ENCODE measurements at regions not wholly inside any gene's neighbourhood (a gene's known extent, or its start where the extent isn't known, plus 50 kb on each side); places are given as distances from the start of the nearest gene placed in this dataset.
"Not testable (repeated sequence)": the region's sequence is repeated elsewhere in the genome, so short reads cannot be mapped to it uniquely, and the experiment has no call there.

DNA sequence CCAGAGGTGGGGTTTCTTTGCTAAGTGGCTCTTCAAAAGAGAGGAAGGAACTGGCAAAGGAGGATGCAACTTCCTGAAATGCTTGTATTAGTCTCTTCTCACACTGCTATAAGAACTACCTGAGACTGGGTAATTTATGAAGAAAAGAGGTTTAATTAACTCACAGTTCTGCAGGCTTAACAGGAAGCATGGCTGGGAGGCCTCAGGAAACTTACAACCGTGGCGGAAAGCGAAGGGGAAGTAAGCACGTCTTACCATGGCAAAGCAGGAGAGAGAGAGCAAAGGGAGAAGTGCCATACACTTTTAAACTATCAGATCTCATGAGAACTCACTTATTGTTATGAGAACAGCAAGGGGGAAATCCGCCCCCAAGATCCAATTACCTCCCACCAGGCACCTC, 505.7 kb downstream of the ZNF674 start:
- no peak for DNase-seq (ENCODE audit: low read depth, low spot score)
- Histone ChIP-seq H3K9me3 (ENCODE audit: control insufficient read depth, insufficient read depth, low read length) (no peaks in the 10 kb centered on the region), H3K36me3 (ENCODE audit: control insufficient read depth, insufficient read depth, low read length) (no peaks in the 10 kb centered on the region), H3K27ac (ENCODE audit: low read length) (no peak overlapping the region), H3K27me3 (ENCODE audit: control insufficient read depth, insufficient read depth, low read length) (no peaks in the 10 kb centered on the region), H3K4me1 (ENCODE audit: control insufficient read depth, insufficient read depth, low read length) (no peaks in the 10 kb centered on the region), H3K4me3 (ENCODE audit: low read length) (no peak overlapping the region)
- WGBS (ENCODE audit: insufficient coverage, insufficient read length): no CpG with 5 or more reads among the region's 5 CpGs

DNA sequence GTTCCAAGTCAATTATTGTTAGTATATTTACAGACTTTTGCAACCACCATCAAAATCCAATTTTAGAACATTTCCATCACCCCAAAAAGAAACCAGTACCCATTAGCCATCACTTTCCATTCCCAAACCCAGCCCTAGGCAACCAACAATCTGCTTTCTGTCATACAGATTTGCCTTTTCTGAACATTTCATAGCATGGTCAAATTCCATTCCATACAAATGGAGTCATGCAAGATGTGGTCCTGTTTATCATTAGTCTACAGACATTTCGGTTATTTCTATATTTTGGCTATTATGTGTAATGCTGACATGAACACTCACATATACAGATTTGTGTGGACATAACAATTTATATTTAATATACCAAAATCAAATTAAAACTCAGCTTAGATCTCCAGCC, 508.7 kb downstream of the ZNF674 start:
- no peaks in the 10 kb centered on the region for H3K36me3 ChIP-seq (ENCODE audit: control insufficient read depth, insufficient read depth, low read length)
- WGBS (ENCODE audit: insufficient coverage, insufficient read length): no CpG with 5 or more reads among the region's 1 CpG
- no peak overlapping the region for H3K27ac ChIP-seq (ENCODE audit: low read length)
- no peak overlapping the region for H3K4me3 ChIP-seq (ENCODE audit: low read length)
- no peaks in the 10 kb centered on the region for H3K4me1 ChIP-seq (ENCODE audit: control insufficient read depth, insufficient read depth, low read length)
- H3K9me3 ChIP-seq (ENCODE audit: control insufficient read depth, insufficient read depth, low read length): no peaks in the 10 kb centered on the region
- DNase-seq (ENCODE audit: low read depth, low spot score): no peak
- H3K27me3 ChIP-seq (ENCODE audit: control insufficient read depth, insufficient read depth, low read length): no peaks in the 10 kb centered on the region

DNA sequence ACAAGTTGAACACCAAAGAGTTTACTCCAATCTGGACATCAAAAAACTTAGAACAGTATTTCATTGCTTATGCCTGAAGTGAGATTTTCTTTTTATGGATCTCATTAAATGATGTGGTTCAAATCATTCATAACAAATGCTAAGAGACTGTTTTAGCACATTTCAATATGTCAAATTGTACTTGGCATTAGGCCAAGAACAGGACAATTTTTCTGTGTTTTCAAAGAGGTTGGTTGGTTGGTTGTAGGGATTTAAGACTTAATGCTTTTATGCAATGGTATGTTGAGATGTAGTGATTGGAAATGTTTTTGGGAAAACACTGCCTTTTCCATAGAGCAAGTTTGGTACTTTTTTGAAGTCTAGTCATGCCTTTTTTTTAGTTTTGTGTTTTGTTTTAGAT, 510.4 kb downstream of the ZNF674 start:
- no peak for DNase-seq (ENCODE audit: low read depth, low spot score)
- H3K36me3 ChIP-seq (ENCODE audit: control insufficient read depth, insufficient read depth, low read length): no peaks in the 10 kb centered on the region

DNA sequence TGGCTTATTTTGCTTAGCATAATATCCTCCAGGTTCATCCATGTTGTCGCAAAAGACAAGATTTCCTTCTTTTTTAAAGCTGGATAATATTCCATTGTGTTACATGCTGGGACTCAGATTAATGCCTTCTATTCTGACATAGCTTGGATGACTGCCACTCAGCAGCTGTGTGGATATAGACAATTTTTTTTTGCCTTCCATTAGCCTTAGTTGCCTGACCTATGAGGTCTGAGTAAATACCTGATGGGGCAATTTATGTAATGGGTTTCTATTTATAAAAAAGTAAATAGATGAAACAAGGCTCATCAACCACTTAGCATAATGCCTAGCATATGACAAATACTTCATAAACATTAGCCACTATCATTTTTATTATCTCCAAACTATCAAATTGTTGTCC, 515.4 kb downstream of the ZNF674 start:
- no CpG with 5 or more reads among the region's 1 CpG for WGBS (ENCODE audit: insufficient coverage, insufficient read length)
- Histone ChIP-seq H3K36me3 (ENCODE audit: control insufficient read depth, insufficient read depth, low read length) (no peaks in the 10 kb centered on the region), H3K9me3 (ENCODE audit: control insufficient read depth, insufficient read depth, low read length) (no peaks in the 10 kb centered on the region), H3K27me3 (ENCODE audit: control insufficient read depth, insufficient read depth, low read length) (no peaks in the 10 kb centered on the region), H3K4me1 (ENCODE audit: control insufficient read depth, insufficient read depth, low read length) (no peaks in the 10 kb centered on the region), H3K4me3 (ENCODE audit: low read length) (no peak overlapping the region), H3K27ac (ENCODE audit: low read length) (no peak overlapping the region)
- DNase-seq (ENCODE audit: low read depth, low spot score): no peak

More for the DNA sequence above, 510.4 kb downstream of the ZNF674 start:
- H3K27me3 ChIP-seq (ENCODE audit: control insufficient read depth, insufficient read depth, low read length): no peaks in the 10 kb centered on the region
- H3K4me1 ChIP-seq (ENCODE audit: control insufficient read depth, insufficient read depth, low read length): no peaks in the 10 kb centered on the region
- no peak overlapping the region for H3K27ac ChIP-seq (ENCODE audit: low read length)
- H3K4me3 ChIP-seq (ENCODE audit: low read length): no peak overlapping the region
- H3K9me3 ChIP-seq (ENCODE audit: control insufficient read depth, insufficient read depth, low read length): no peaks in the 10 kb centered on the region

DNA sequence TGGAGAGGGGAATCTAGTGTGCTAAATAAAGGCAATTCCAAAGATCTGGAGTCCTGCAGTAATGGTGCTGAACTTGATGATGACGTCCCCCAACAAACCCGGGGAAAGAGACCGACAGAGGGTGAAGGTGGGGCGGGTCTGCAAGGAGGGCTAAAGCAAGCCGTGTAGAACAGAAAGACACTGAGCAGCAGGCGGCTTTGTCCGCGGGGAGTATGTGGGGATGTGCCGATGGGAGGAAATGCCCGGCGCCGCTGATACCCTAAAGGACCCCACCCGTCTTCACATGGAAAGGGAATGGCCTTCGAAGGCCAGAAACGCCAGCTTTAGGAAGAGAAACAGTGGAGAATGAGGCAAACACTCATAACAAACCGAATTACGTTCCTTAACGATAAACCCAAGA, 528.9 kb downstream of the ZNF674 start:
- WGBS (ENCODE audit: insufficient coverage, insufficient read length): no CpG with 5 or more reads among the region's 18 CpGs
- Histone ChIP-seq H3K27me3 (ENCODE audit: control insufficient read depth, insufficient read depth, low read length) (no peaks in the 10 kb centered on the region), H3K4me3 (ENCODE audit: low read length) (no peak overlapping the region), H3K36me3 (ENCODE audit: control insufficient read depth, insufficient read depth, low read length) (no peaks in the 10 kb centered on the region), H3K4me1 (ENCODE audit: control insufficient read depth, insufficient read depth, low read length) (no peaks in the 10 kb centered on the region), H3K27ac (ENCODE audit: low read length) (no peak overlapping the region), H3K9me3 (ENCODE audit: control insufficient read depth, insufficient read depth, low read length) (no peaks in the 10 kb centered on the region)
- DNase-seq (ENCODE audit: low read depth, low spot score): no peak

DNA sequence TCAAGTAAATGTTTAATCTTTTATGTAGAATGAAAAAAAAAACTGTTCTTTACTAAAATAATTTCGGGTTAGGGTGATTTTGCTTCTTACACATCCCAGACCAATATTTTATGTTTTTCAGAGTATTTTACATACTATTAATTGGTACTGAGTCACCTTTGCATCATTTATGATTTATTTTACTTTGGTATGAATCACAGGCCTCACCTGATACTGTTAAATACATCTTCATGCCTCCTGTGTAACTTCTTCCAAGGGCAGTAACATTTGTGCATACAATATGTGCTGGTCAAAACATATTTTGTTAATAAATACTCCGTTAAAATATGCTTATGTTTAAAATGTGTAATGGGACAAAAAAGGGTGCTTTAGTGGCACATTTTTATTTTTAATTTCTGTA, 529.6 kb downstream of the ZNF674 start:
- no CpG with 5 or more reads among the region's 2 CpGs for WGBS (ENCODE audit: insufficient coverage, insufficient read length)
- no peaks in the 10 kb centered on the region for H3K36me3 ChIP-seq (ENCODE audit: control insufficient read depth, insufficient read depth, low read length)
- no peaks in the 10 kb centered on the region for H3K27me3 ChIP-seq (ENCODE audit: control insufficient read depth, insufficient read depth, low read length)
- H3K4me1 ChIP-seq (ENCODE audit: control insufficient read depth, insufficient read depth, low read length): no peaks in the 10 kb centered on the region
- DNase-seq (ENCODE audit: low read depth, low spot score): no peak
- no peak overlapping the region for H3K27ac ChIP-seq (ENCODE audit: low read length)
- no peak overlapping the region for H3K4me3 ChIP-seq (ENCODE audit: low read length)
- no peaks in the 10 kb centered on the region for H3K9me3 ChIP-seq (ENCODE audit: control insufficient read depth, insufficient read depth, low read length)

DNA sequence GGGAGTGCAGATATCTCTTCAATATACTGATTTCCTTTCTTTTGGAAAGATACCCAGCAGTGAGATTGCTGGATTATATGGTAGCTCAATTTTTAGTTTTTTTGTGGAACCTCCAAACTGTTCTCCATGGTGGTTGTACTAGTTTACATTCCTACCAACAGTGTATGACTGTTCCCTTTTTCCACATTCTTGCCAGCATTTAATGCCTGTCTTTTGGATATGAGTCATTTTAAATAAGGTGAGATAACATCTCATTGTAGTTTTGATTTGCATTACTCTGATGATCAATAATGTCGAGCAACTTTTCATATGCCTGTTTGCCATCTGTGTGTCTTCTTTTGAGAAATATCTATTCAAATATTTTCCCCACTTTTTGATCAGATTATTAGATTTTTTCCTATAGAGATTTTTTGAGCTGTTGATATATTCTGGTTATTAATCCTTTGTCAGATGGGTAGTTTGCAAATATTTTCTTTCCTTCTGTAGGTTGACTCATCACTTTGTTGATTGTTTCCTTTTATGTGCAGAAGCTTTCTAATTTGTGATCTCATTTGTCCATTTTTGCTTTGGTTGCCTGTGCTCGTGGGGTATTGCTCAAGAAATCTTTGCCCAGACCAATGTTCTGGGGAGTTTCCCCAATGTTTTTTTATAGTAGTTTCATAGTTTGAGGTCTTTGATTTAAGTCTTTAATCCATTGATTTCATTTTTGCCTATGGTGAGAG, 552.7 kb downstream of the ZNF674 start:
- Histone ChIP-seq H3K9me3 (ENCODE audit: control insufficient read depth, insufficient read depth, low read length) (no peaks in the 10 kb centered on the region), H3K4me1 (ENCODE audit: control insufficient read depth, insufficient read depth, low read length) (no peaks in the 10 kb centered on the region), H3K36me3 (ENCODE audit: control insufficient read depth, insufficient read depth, low read length) (no peaks in the 10 kb centered on the region), H3K4me3 (ENCODE audit: low read length) (no peak overlapping the region), H3K27ac (ENCODE audit: low read length) (no peak overlapping the region), H3K27me3 (ENCODE audit: control insufficient read depth, insufficient read depth, low read length) (no peaks in the 10 kb centered on the region)
- WGBS (ENCODE audit: insufficient coverage, insufficient read length): no CpG with 5 or more reads among the region's 2 CpGs
- no peak for DNase-seq (ENCODE audit: low read depth, low spot score)

DNA sequence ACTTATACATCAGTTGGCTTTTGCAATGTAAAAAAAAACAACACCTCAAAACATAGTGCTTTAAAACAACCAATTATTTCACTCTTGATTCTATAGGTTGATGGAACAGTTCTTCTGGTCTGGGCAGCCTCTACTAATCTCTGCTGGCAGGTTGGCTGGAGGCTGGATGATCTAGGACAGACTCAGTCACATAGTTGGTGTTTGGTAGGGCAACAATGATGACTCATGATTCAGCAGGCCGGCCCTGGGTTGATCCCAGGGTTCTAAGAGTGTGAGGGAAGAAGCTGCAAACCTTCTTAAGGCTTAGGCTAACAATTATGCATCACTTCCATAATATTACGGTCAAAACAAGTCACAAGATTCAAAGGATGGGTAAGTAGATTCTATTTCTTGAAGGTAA, 558.2 kb downstream of the ZNF674 start:
- no CpG with 5 or more reads among the region's 2 CpGs for WGBS (ENCODE audit: insufficient coverage, insufficient read length)
- H3K27me3 ChIP-seq (ENCODE audit: control insufficient read depth, insufficient read depth, low read length): no peaks in the 10 kb centered on the region
- H3K9me3 ChIP-seq (ENCODE audit: control insufficient read depth, insufficient read depth, low read length): no peaks in the 10 kb centered on the region
- H3K36me3 ChIP-seq (ENCODE audit: control insufficient read depth, insufficient read depth, low read length): no peaks in the 10 kb centered on the region
- no peak for DNase-seq (ENCODE audit: low read depth, low spot score)
- no peak overlapping the region for H3K27ac ChIP-seq (ENCODE audit: low read length)
- H3K4me1 ChIP-seq (ENCODE audit: control insufficient read depth, insufficient read depth, low read length): no peaks in the 10 kb centered on the region
- no peak overlapping the region for H3K4me3 ChIP-seq (ENCODE audit: low read length)

DNA sequence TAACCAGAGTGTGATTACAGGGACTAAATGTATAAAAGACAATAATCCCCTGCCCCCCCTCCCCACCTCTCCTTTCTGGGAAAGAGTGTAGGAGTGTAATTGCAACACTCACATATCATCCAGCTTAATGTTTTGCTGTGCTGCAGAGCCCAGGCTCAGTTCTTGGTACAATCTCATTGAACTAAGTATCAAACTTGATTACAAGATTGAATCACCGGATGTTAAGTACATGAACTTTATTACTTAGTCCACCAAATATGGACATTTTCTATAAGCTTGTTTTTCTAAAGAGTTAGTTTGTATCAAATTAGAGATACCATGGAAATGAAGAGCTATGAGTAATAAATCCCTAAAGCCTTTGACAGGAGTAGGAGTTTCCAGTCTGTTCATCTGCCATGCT, 559.1 kb downstream of the ZNF674 start:
- WGBS (ENCODE audit: insufficient coverage, insufficient read length): no CpG with 5 or more reads among the region's 1 CpG

DNA sequence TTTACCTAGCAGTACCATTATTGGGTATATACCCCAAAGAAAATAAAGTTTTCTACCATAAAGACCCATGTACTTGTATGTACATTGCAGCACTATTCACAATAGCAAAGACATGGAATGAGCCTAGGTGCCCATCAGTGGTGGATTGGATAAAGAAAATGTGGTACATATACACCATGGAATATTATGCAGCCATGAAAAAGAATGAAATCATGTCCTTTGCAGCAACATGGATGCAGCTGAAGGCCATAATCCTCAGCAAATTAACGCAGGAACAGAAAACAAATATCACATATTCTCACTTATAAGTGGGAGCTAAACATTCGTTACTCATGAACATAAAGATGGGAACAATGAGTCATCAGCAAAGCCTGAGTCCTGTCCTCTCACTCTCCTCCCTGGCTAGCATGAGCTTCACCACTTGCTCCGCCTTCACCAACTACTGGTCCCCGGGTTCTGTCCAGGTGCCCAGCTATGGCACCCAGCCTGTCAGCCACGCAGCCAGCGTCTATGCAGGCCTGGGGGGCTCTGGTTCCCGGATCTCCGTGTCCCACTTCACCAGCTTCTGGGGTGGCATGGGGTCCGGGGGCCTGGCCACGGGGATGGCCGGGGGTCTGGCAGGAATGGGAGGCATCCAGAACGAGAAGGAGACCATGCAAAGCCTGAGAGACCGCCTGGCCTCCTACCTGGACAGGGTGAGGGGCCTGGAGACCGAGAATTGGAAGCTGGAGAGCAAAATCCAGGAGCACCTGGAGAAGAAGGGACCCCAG, 562.1 kb downstream of the ZNF674 start:
- not testable (repeated sequence) for H3K4me3 ChIP-seq (ENCODE audit: low read length); H3K4me1 ChIP-seq (ENCODE audit: control insufficient read depth, insufficient read depth, low read length); H3K36me3 ChIP-seq (ENCODE audit: control insufficient read depth, insufficient read depth, low read length); H3K9me3 ChIP-seq (ENCODE audit: control insufficient read depth, insufficient read depth, low read length); DNase-seq (ENCODE audit: low read depth, low spot score); H3K27me3 ChIP-seq (ENCODE audit: control insufficient read depth, insufficient read depth, low read length); H3K27ac ChIP-seq (ENCODE audit: low read length)
- WGBS (ENCODE audit: insufficient coverage, insufficient read length): no CpG with 5 or more reads among the region's 14 CpGs

More for the DNA sequence above, 559.1 kb downstream of the ZNF674 start:
- DNase-seq (ENCODE audit: low read depth, low spot score): no peak
- H3K4me3 ChIP-seq (ENCODE audit: low read length): no peak overlapping the region
- H3K9me3 ChIP-seq (ENCODE audit: control insufficient read depth, insufficient read depth, low read length): no peaks in the 10 kb centered on the region
- H3K36me3 ChIP-seq (ENCODE audit: control insufficient read depth, insufficient read depth, low read length): no peaks in the 10 kb centered on the region
- no peak overlapping the region for H3K27ac ChIP-seq (ENCODE audit: low read length)
- H3K4me1 ChIP-seq (ENCODE audit: control insufficient read depth, insufficient read depth, low read length): no peaks in the 10 kb centered on the region
- no peaks in the 10 kb centered on the region for H3K27me3 ChIP-seq (ENCODE audit: control insufficient read depth, insufficient read depth, low read length)

DNA sequence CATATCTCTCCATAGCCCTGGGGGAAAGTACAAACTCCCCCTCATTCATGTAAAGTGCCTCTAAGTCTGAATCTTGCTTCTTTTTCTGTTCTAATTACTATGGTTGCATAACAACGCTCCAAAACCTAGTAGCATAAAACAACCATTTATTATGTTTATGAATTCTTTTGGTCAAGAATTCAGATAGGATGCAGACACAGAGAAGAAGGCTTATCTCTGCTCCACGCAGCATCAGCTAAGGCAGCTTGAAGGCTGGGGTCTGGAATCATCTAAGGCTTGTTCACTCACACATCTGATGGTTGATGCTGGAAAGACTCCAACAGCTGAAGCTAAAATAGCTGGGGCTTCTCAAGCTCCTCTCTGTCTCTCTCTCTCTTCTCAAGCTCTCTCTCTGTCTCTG, 564.5 kb downstream of the ZNF674 start:
- no CpG with 5 or more reads among the region's 2 CpGs for WGBS (ENCODE audit: insufficient coverage, insufficient read length)
- no peaks in the 10 kb centered on the region for H3K9me3 ChIP-seq (ENCODE audit: control insufficient read depth, insufficient read depth, low read length)
- H3K36me3 ChIP-seq (ENCODE audit: control insufficient read depth, insufficient read depth, low read length): no peaks in the 10 kb centered on the region
- H3K27me3 ChIP-seq (ENCODE audit: control insufficient read depth, insufficient read depth, low read length): no peaks in the 10 kb centered on the region
- no peak for DNase-seq (ENCODE audit: low read depth, low spot score)
- H3K4me1 ChIP-seq (ENCODE audit: control insufficient read depth, insufficient read depth, low read length): 0 out of 2 replicates have a peak, but pooled peaks cover 2% of the 10 kb centered on the region
- H3K27ac ChIP-seq (ENCODE audit: low read length): no peak overlapping the region
- no peak overlapping the region for H3K4me3 ChIP-seq (ENCODE audit: low read length)
